B cell (primary cell): ENCODE measurements at regions not wholly inside any gene's neighbourhood (a gene's known extent, or its start where the extent isn't known, plus 50 kb on each side); places are given as distances from the start of the nearest gene placed in this dataset.
"Not testable (repeated sequence)": the region's sequence is repeated elsewhere in the genome, so short reads cannot be mapped to it uniquely, and the experiment has no call there.

Source experiments
- ATAC-seq: fragments of 200-7000 bp; cut with Tn5 transposase; one replicate; pipeline ENCODE4 v1.10.0; 2021; ENCODE audit warnings: low read depth, mild to moderate bottlenecking, moderate number of reproducible peaks, moderate library complexity
- CTCF ChIA-PET: fragments of 350-600 bp; sonication (Branson Sonifier 250); formaldehyde crosslinking; loops from one replicate; lab custom pipeline; 2021; ENCODE audit warnings: antibody characterized with exemption, inconsistent platforms; lab: Charles Lee
- POLR2A ChIA-PET: fragments of 350-600 bp; sonication (Branson Sonifier 250); formaldehyde crosslinking; loops from one replicate; lab custom pipeline; 2021; ENCODE audit warnings: antibody characterized with exemption; lab: Charles Lee
- DNase-seq: peaks from one replicate; pipeline ENCODE4 v3.0.0; 2013
- H2AFZ ChIP-seq: 2 replicates; pipeline ENCODE4 v1.6.1; 2012; ENCODE audit warnings: mild to moderate bottlenecking, low read depth, low read length; ENCODE audit not compliant: insufficient read depth, poor library complexity, severe bottlenecking
- H3K27ac ChIP-seq, 2 donors: 1 replicate in 1 of 2; 2 replicates in 1 of 2; pipeline ENCODE4 v1.5.1; 2012 to 2013; ENCODE audit warnings: low read length in 2 of 2, mild to moderate bottlenecking in 2 of 2, moderate library complexity in 1 of 2
- H3K27me3 ChIP-seq, 4 experiments: fragments of 200-600 bp in 1 of 4; sonication (generic) in 1 of 4; replicated peaks in 1 of 4; 1 replicate in 2 of 4; 2 replicates in 2 of 4; pipeline versions ENCODE4 v1.6.1 to v1.7.0; 2013 to 2016; ENCODE audit warnings: low read length in 3 of 4, mild to moderate bottlenecking in 2 of 4, mixed read lengths in 1 of 4, moderate library complexity in 1 of 4; ENCODE audit not compliant: insufficient read depth in 4 of 4, control insufficient read depth in 3 of 4; ENCODE audit errors: control extremely low read depth in 1 of 4
- H3K36me3 ChIP-seq, 2 experiments: replicated peaks in 1 of 2; 1 replicate in 1 of 2; 2 replicates in 1 of 2; pipeline versions ENCODE4 v1.6.1 to v1.7.1; 2013; ENCODE audit warnings: low read length in 1 of 2; ENCODE audit not compliant: insufficient read depth in 2 of 2, control insufficient read depth in 1 of 2; ENCODE audit errors: control extremely low read depth in 1 of 2, extremely low read depth in 1 of 2
- H3K4me1 ChIP-seq, 2 donors: fragments of 200-600 bp in 1 of 2; sonication (generic) in 1 of 2; 1 replicate in 1 of 2; 2 replicates in 1 of 2; pipeline versions ENCODE4 v1.5.1 to v1.6.1; 2013 to 2017; ENCODE audit warnings: low read length in 2 of 2; ENCODE audit not compliant: control insufficient read depth in 2 of 2, insufficient read depth in 2 of 2
- H3K4me2 ChIP-seq: replicated peaks from 2 replicates; pipeline ENCODE3; 2012; ENCODE audit warnings: mild to moderate bottlenecking, low read depth, low read length; ENCODE audit not compliant: poor library complexity, severe bottlenecking
- H3K4me3 ChIP-seq, 5 experiments: fragments of 200-600 bp in 1 of 5; sonication (generic) in 1 of 5; 1 replicate in 3 of 5; 2 replicates in 2 of 5; pipeline versions ENCODE4 v1.5.1 to v1.7.0; 2011 to 2016; ENCODE audit warnings: low read length in 4 of 5, mild to moderate bottlenecking in 4 of 5, low read depth in 2 of 5, control low read depth in 1 of 5, moderate library complexity in 1 of 5; ENCODE audit not compliant: insufficient read depth in 1 of 5; ENCODE audit errors: control extremely low read depth in 1 of 5, extremely low read depth in 1 of 5
- H3K79me2 ChIP-seq: fragments of 200-600 bp; sonication (generic); one replicate; pipeline ENCODE4 v1.6.0; 2016; ENCODE audit warnings: low read length; ENCODE audit not compliant: control insufficient read depth, insufficient read depth
- H3K9ac ChIP-seq: fragments of 200-600 bp; sonication (generic); 2 replicates; pipeline ENCODE4 v1.6.1; 2017; ENCODE audit warnings: mild to moderate bottlenecking, low read length, moderate library complexity
- H3K9me3 ChIP-seq, 3 donors: one replicate each; pipeline versions ENCODE4 v1.6.1 to v1.7.1; 2013; ENCODE audit warnings: low read length in 2 of 3; ENCODE audit not compliant: control insufficient read depth in 2 of 3, insufficient read depth in 1 of 3; ENCODE audit errors: control extremely low read depth in 1 of 3
- H4K20me1 ChIP-seq: 2 replicates; pipeline ENCODE4 v1.6.0; 2012; ENCODE audit warnings: mild to moderate bottlenecking, low read length; ENCODE audit not compliant: insufficient read depth, control insufficient read depth, poor library complexity, severe bottlenecking
- H3K27ac Mint-ChIP-seq: one replicate; pipeline ENCODE4 v1.8.0; 2021; ENCODE audit warnings: mixed read lengths
- H3K27me3 Mint-ChIP-seq: one replicate; pipeline ENCODE4 v1.8.0; 2021; ENCODE audit warnings: mixed read lengths
- H3K4me1 Mint-ChIP-seq: one replicate; pipeline ENCODE4 v1.8.0; 2021; ENCODE audit warnings: mixed read lengths
- H3K4me3 Mint-ChIP-seq: one replicate; pipeline ENCODE4 v1.8.0; 2021; ENCODE audit warnings: mixed read lengths
- H3K9me3 Mint-ChIP-seq: one replicate; pipeline ENCODE4 v1.8.0; 2022; ENCODE audit warnings: mixed read lengths; ENCODE audit not compliant: insufficient read depth
- WGBS: methylation state at CpG from one replicate; pipeline ENCODE4 v1.1.5; 2013; ENCODE audit warnings: missing lambda C conversion rate; ENCODE audit not compliant: insufficient coverage; 5-methylcytosine and 5-hydroxymethylcytosine counted together
- intact Hi-C: fragments of 100-400 bp; cut with micrococcal nuclease; formaldehyde crosslinking; loops from one replicate; pipeline ENCODE4 v1.10.0; 2022

- H3K4me2 ChIP-seq, CTCF ChIA-PET, H3K9ac ChIP-seq, H2AFZ ChIP-seq, DNase-seq, H3K27me3 Mint-ChIP-seq, H3K27me3 ChIP-seq, intact Hi-C loops, H3K9me3 Mint-ChIP-seq, H3K4me3 ChIP-seq, H3K9me3 ChIP-seq, ATAC-seq: not testable (repeated sequence)
- 100% methylated on average over 4 of the region's 6 CpGs for WGBS
- Mint-ChIP-seq H3K4me3 (peak overlapping the region; percentile 90), H3K27ac (peak overlapping the region; percentile 97), H3K4me1 (peaks cover 58% of the 10 kb centered on the region)
- peaks cover 33 to 63% of the 10 kb centered on the region in 2 donors for H3K4me1 ChIP-seq
- H3K27ac ChIP-seq = peak overlapping the region; percentile 16 to 84
- H4K20me1 ChIP-seq = peaks cover 57% of the 10 kb centered on the region
- peaks cover 90% of the 10 kb centered on the region for H3K79me2 ChIP-seq
- POLR2A ChIA-PET = interaction anchor here (0.6 kb wide), 1 partner anchor 14 kb away, joined by 3 read pairs; no protein-coding TSS in a partner anchor
- peaks cover 0 to 17% of the 10 kb centered on the region in 2 experiments for H3K36me3 ChIP-seq
Observed at GRCh38 chr16:21505751-21506520, 93.4 kb upstream of the METTL9 start.

GRCh38 chr16:21506857-21507456, 92.4 kb upstream of the METTL9 start:
- under 1% methylated on average over 23 of the region's 23 CpGs for WGBS
- peak overlapping the region; percentile 97 for H3K27ac Mint-ChIP-seq
- peak overlapping the region; percentile 14 to 62 (median 29) for H3K4me3 ChIP-seq
- H3K9me3 Mint-ChIP-seq, H3K9me3 ChIP-seq, intact Hi-C loops, H3K27me3 ChIP-seq, H3K27me3 Mint-ChIP-seq: not testable (repeated sequence)
- H3K4me1 Mint-ChIP-seq = peaks cover 65% of the 10 kb centered on the region
- peak overlapping the region; percentile 62 for H3K9ac ChIP-seq
- H3K4me2 ChIP-seq = peak overlapping the region; percentile 73
- H3K36me3 ChIP-seq = peaks cover 0 to 22% of the 10 kb centered on the region in 2 experiments
- peak overlapping the region; percentile 64 to 84 for H3K27ac ChIP-seq
- ChIA-PET CTCF (interaction anchor here (0.8 kb wide), 1 partner anchor 150 kb away, joined by 3 read pairs; no protein-coding TSS in a partner anchor), POLR2A (interaction anchor here (0.6 to 1.4 kb wide), 2 partner anchors 10 to 13 kb away, joined by 3 read pairs; no protein-coding TSS in a partner anchor)
- peaks cover 62% of the 10 kb centered on the region for H4K20me1 ChIP-seq
- H3K4me3 Mint-ChIP-seq = peak overlapping the region; percentile 90
- ATAC-seq = peak; percentile 68
- peak; percentile 87 for DNase-seq
- H3K4me1 ChIP-seq = peaks cover 33 to 66% of the 10 kb centered on the region in 2 donors
- H2AFZ ChIP-seq = peak overlapping the region; percentile 64
- peaks cover 97% of the 10 kb centered on the region for H3K79me2 ChIP-seq

- peaks cover 97% of the 10 kb centered on the region for H3K79me2 ChIP-seq
- peaks cover 69% of the 10 kb centered on the region for H4K20me1 ChIP-seq
- peak overlapping the region; percentile 64 to 84 for H3K27ac ChIP-seq
- H3K27me3 ChIP-seq, H3K27me3 Mint-ChIP-seq, ATAC-seq, H3K9me3 ChIP-seq, H3K9me3 Mint-ChIP-seq, DNase-seq, intact Hi-C loops: not testable (repeated sequence)
- Mint-ChIP-seq H3K4me3 (peak overlapping the region; percentile 90), H3K4me1 (peaks cover 70% of the 10 kb centered on the region), H3K27ac (peak overlapping the region; percentile 97)
- H3K4me1 ChIP-seq = peaks cover 39 to 72% of the 10 kb centered on the region in 2 donors
- H3K4me2 ChIP-seq = peak overlapping the region; percentile 73
- peak overlapping the region; percentile 62 for H3K9ac ChIP-seq
- ChIA-PET POLR2A (interaction anchor here (1.4 kb wide), 1 partner anchor 9 kb away, joined by 3 read pairs; no protein-coding TSS in a partner anchor), CTCF (interaction anchor here (0.8 kb wide), 1 partner anchor 149 kb away, joined by 3 read pairs; no protein-coding TSS in a partner anchor)
- H3K36me3 ChIP-seq = peaks cover 0 to 29% of the 10 kb centered on the region in 2 experiments
- peak overlapping the region; percentile 64 for H2AFZ ChIP-seq
- 87% methylated on average over 8 of the region's 15 CpGs for WGBS
- H3K4me3 ChIP-seq = peak overlapping the region in 4 of 5 experiments; percentile 14 to 62 (median 30)
Observed at GRCh38 chr16:21507631-21508305, 91.6 kb upstream of the METTL9 start.
